ENCODE measurements at regions not wholly inside any gene's neighbourhood (a gene's known extent, or its start where the extent isn't known, plus 50 kb on each side); places are given as distances from the start of the nearest gene placed in this dataset.

GRCh38 chr4:137626942-137627738 is 94.8 kb upstream of the PCDH18 start:
- no peak for DNase-seq

- no peak for DNase-seq
These were observed 90.7 kb upstream of the PCDH18 start for GRCh38 chr4:137623013-137623412.

DNA sequence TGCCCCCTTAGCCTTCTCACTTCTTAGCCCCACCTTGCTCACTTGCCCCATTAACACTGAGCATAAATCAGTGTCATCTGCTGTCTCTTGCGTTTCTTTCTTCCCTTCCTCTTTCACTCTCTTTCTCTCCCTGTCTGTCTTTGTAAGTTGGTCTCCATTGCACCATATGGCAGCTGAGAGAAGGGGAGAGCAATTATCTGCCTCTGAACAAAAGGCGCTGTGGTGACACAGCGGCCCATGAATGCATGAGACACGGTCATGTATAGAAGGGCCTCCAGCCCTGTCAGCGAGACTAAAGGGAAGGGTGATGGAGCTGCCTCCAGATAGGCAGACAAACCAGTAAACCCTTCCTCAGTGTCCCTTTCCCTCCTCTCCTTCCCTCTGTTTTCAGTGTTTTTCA is 88.8 kb upstream of the PCDH18 start:
- no peak for DNase-seq

DNA sequence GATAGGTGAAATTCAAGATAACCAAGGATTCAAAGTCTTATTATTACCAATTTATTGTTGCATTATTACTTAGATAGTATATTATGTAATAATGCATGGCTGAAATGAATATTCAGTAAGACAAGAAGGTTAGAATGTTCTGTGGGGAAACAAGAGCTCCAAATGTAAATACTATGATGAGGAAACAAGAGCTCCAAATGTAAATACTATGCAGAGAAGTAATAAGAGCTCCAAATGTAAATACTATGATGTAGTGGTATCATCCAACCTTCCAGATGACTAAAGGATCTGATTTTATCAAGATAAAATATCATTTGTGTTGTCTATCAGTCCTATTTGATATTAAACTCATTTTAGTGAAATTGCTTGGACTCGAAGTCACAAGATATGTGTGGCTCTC is 82.2 kb upstream of the PCDH18 start:
- no peak for DNase-seq

DNA sequence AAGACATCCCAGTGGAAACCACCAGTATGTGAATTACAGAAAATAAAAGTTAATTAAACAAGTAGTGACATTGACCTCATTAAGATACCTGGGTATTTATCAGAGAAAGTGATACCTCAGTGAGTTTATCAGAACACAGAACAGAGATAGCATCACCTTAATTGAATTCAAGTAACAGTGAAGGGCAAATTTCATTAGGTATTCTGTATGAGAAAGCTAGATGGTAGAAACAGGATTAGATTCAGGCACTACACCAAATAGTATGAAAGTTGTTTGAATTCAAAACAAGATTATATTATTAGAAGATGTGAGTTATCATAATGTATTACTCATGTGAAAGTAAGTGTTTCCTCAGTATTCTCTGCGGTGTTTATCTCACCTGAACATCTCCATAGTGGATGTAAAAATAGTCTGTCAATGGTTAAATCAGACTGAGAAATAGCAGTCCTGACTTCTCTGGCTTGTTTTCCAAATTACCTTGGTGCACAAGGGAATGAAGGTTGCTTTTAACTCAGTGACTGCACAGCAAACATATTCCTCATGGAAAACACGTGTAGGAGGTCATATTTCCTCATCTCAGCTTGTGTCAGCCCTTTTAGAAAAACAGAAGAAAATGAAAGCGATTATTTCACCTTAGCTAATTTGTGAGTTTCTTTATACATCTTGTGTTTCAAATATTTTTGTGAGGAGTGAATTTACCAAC is 79.9 kb upstream of the PCDH18 start:
- no peak for DNase-seq

GRCh38 chr4:137610960-137611359 is 78.7 kb upstream of the PCDH18 start:
- DNase-seq = no peak

GRCh38 chr4:137609718-137610430 is 77.6 kb upstream of the PCDH18 start:
- DNase-seq = no peak

DNA sequence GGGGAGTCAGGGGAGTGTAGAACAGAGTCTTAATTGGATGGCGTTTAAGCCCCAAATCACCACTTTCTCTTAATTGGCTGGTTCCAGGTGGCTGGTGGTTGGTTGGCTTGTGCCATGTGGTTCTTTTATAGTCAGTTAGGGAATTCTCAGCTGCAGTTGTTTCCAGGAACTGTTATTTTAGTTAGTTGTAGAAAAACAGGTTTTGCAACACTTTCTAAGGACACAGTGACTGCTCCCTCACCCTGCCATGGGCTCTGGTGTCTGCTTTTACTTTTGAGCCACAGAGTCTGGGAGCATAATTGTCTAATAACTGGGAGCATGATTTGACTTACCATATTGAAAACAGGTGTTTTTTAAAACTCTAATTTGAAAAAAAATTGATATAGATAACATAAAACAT is 75.8 kb upstream of the PCDH18 start:
- no peak for DNase-seq

DNA sequence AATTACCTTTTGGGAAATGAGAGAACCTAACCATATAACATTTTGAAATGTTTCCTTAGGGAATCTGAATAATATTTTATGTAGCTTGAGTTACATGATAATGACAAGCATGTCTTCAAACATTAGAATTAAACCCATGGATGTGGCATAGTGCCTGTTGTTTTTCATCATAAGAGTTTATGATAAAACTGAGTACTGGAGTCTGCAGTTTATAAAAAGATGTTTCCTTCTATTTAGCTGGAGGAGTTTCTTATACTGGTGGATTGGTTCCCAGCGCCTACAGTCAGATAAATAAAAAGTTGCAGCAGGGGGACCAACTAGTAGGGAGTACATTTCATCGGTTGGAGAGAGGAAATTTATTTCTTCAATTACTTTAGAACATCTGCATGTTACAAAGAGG is 70.1 kb upstream of the PCDH18 start:
- DNase-seq = no peak

DNA sequence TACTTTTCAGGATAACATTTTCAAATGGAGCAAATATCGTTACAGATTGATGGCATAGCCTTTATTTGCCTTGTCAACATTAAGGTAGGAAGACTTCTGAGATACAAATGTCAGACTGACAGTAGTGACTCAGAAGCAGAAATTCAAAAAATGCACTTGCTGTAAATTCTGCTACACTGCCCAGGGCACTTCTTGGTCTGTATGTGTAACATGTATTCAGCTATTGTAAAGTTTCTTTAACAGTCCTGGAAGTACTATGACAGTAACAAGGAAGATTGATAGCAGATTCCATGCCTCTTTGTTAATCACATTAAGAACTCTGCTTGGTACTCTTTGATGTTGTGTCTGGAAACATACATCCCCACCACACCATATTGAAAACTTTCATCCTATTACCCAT is 69.6 kb upstream of the PCDH18 start:
- no peak for DNase-seq

GRCh38 chr4:137599734-137600133 is 67.4 kb upstream of the PCDH18 start:
- no peak for DNase-seq

DNA sequence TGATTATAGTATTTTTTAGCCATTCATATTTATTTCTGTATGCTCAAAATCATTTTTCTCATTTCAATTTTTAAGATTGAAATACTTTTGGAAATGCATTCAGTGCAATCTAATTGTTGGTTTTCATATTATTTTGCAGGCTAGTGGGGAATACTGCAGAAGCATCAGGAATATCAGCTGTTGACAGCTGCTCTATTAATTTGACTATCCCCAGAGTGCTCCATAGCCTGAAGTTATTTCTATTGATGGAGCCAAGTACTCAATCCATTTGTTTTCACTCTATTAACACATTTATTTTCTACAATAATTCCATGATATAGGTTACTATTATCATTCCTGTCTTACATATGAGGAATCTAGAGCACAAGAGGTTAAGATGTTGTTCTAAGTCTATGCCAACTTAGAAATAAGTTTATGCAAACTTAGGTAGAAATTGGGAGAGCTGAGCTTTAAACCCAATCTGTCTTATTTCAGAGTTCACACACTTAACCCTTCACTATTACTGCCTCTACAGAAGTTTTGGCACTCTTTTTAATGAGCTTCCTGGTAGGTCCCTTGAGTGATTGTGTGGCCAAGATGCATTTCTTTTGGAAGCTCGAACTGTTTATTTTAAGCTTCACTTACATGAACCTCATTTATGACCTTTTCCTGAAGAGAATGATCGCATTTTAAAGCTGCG is 65.6 kb upstream of the PCDH18 start:
- DNase-seq = no peak

- DNase-seq = no peak
These were observed 55.5 kb upstream of the PCDH18 start for GRCh38 chr4:137587796-137588195.

DNA sequence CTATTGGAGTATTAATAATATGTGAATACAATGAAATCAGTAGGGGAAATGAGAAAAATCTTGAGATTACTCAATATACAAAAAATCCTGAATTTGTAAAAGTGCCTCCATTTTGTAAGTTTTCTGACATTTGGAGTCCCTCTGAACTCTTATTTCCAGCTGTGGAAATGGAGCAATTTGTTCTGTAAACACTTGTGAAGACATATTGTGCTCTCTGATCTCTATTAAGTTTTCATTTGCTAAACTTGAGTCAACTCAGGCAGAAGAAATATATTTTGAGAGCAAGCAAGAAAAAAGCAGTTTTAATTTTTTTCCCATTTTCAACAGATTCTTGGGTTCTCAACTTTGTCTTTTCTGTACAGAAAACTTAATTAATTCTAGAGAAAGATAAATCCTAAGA is 51.4 kb upstream of the PCDH18 start:
- DNase-seq = no peak

All from GOT3 (cell line).